ENCODE measurements at regions not wholly inside any gene's neighbourhood (a gene's known extent, or its start where the extent isn't known, plus 50 kb on each side); places are given as distances from the start of the nearest gene placed in this dataset.

DNA sequence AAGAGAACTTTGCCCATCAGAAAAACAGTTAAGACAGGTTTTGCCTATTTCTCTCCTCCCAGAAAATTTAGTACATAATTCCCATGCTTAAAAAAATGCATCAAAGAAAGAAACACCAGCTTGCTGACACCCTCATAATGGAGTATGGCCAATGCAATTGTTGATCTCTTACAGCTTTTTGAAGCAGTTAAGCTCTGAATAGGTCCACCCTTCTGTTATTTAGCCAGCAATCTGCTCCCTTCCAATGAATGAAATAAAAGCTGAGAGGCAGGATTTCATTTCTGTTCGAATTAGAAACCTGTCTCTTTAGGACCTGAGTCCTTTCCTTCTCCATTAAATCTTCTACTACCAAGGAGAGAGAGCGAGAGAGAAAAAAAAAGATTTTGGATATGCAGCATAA is 288.7 kb downstream of the RNF144B start:
- H2BK20ac ChIP-seq (ENCODE audit: low read length): no peak overlapping the region
- FAIRE-seq (no peak), DNase-seq (ENCODE audit: low read depth in 1 of 2, low spot score in 2 of 2) (no peak)
- H4K8ac ChIP-seq (ENCODE audit: extremely low read depth, insufficient read depth, low read length): no peak overlapping the region
- no peak overlapping the region for H3K27ac ChIP-seq (ENCODE audit: low read depth, low read length)
- no peaks in the 10 kb centered on the region for H3K36me3 ChIP-seq (ENCODE audit: control insufficient read depth in 2 of 4, insufficient read depth in 4 of 4, low read length in 3 of 4)
- no peaks in the 10 kb centered on the region for H4K20me1 ChIP-seq (replicated peaks in 1 of 2; ENCODE audit: control insufficient read depth in 1 of 2, insufficient read depth in 2 of 2, low read length in 2 of 2)
- H2BK120ac ChIP-seq (replicated peaks; ENCODE audit: low read depth, low read length): no peak overlapping the region
- H3K23me2 ChIP-seq (ENCODE audit: low read depth, low read length): no peaks in the 10 kb centered on the region
- no peak overlapping the region for H4K5ac ChIP-seq (ENCODE audit: insufficient read length, low read depth, low read length)
- no peaks in the 10 kb centered on the region for H3K4me1 ChIP-seq (replicated peaks in 1 of 4; ENCODE audit: control insufficient read depth in 3 of 4, insufficient read depth in 4 of 4, low read length in 3 of 4)
- no peak overlapping the region for H3K14ac ChIP-seq (ENCODE audit: insufficient read length)
- no peak overlapping the region for H3K4me3 ChIP-seq (ENCODE audit: extremely low read depth in 1 of 4, insufficient read depth in 2 of 4, low read depth in 3 of 4, low read length in 4 of 4)
- H2BK12ac ChIP-seq (ENCODE audit: low read depth, low read length): no peak overlapping the region
- no peak overlapping the region for H3K56ac ChIP-seq (replicated peaks; ENCODE audit: insufficient read length, low read depth, low read length)
- no peak overlapping the region for H3K18ac ChIP-seq (ENCODE audit: extremely low read depth, low read length)
- no peak overlapping the region for H2BK5ac ChIP-seq (ENCODE audit: low read depth, low read length)
- H3K9ac ChIP-seq (replicated peaks in 1 of 4; ENCODE audit: extremely low read depth in 1 of 4, low read depth in 3 of 4, low read length in 3 of 4): no peak overlapping the region
- no peak overlapping the region for H2BK15ac ChIP-seq (ENCODE audit: low read length)
- H3K9me3 ChIP-seq (ENCODE audit: insufficient read depth in 2 of 2, low read depth in 1 of 2, low read length in 1 of 2): no peaks in the 10 kb centered on the region
- no peak overlapping the region for H3K23ac ChIP-seq (ENCODE audit: insufficient read length)
- CTCF ChIA-PET (ENCODE audit: partially characterized antibody): interaction anchor here (1.1 kb wide), 1 partner anchor 1837 kb away, joined by 3 read pairs; no protein-coding TSS in a partner anchor
- no peak overlapping the region for H2AK5ac ChIP-seq (ENCODE audit: low read depth, low read length)
- 46% methylated on average over 2 of the region's 2 CpGs; no CpG with 5 or more reads in 1 of the 2 experiments for WGBS, 2 experiments (ENCODE audit: extremely low coverage in 1 of 2, insufficient coverage in 1 of 2, insufficient read length in 1 of 2, insufficient replicate concordance in 2 of 2, low coverage in 1 of 2, low lambda C conversion rate in 2 of 2, missing lambda C conversion rate in 1 of 2)
- H3K4me2 ChIP-seq (ENCODE audit: insufficient read depth in 1 of 2, low read depth in 2 of 2, low read length in 2 of 2): no peak overlapping the region
- H3K4ac ChIP-seq (replicated peaks; ENCODE audit: insufficient read length, low read depth, low read length): no peak overlapping the region
- no peaks in the 10 kb centered on the region; a peak in 1 of 7 replicates for H3K27me3 ChIP-seq (replicated peaks in 1 of 4; ENCODE audit: control insufficient read depth in 3 of 4, extremely low read depth in 1 of 4, insufficient read depth in 3 of 4, low read length in 3 of 4)
- H2AFZ ChIP-seq (ENCODE audit: low read length): no peak overlapping the region
- H4K91ac ChIP-seq (replicated peaks; ENCODE audit: insufficient read length, low read length): no peak overlapping the region
- H3K79me2 ChIP-seq (ENCODE audit: control insufficient read depth in 1 of 2, insufficient read depth in 2 of 2, low read length in 2 of 2): no peaks in the 10 kb centered on the region
- no peaks in the 10 kb centered on the region for H3K79me1 ChIP-seq (ENCODE audit: low read depth, low read length)
- POLR2A ChIA-PET (ENCODE audit: partially characterized antibody): no interaction called here
- TF ChIP-seq SRF (IDR thresholded peaks at IDR 0.05; ENCODE audit: low read depth, low read length) (no peak), TBP (IDR thresholded peaks at IDR 0.05; ENCODE audit: low read depth, low read length) (no peak), YY1 (IDR thresholded peaks at IDR 0.05; ENCODE audit: low read depth, low read length) (no peak), BRCA1 (IDR thresholded peaks at IDR 0.05; ENCODE audit: low read depth, low read length) (no peak), POU5F1 (IDR thresholded peaks at IDR 0.05; ENCODE audit: low read depth, low read length) (no peak), POLR2AphosphoS5 (IDR thresholded peaks at IDR 0.05; ENCODE audit: low read depth, low read length) (no peak), ZNF274 (IDR thresholded peaks at IDR 0.05; ENCODE audit: borderline replicate concordance, extremely low read depth, low read length) (no peak), BCL11A (IDR thresholded peaks at IDR 0.05; ENCODE audit: low read depth in 2 of 2, low read length in 2 of 2) (no peak), RBBP5 (IDR thresholded peaks at IDR 0.05; ENCODE audit: borderline replicate concordance, low read depth, low read length) (no peak), TEAD4 (IDR thresholded peaks at IDR 0.05; ENCODE audit: low read depth, low read length) (no peak), NRF1 (IDR thresholded peaks at IDR 0.05; ENCODE audit: low read depth, low read length) (no peak), SUZ12 (IDR thresholded peaks at IDR 0.05; ENCODE audit: low read length) (no peak)
- TF ChIP-seq, protein P1, sequence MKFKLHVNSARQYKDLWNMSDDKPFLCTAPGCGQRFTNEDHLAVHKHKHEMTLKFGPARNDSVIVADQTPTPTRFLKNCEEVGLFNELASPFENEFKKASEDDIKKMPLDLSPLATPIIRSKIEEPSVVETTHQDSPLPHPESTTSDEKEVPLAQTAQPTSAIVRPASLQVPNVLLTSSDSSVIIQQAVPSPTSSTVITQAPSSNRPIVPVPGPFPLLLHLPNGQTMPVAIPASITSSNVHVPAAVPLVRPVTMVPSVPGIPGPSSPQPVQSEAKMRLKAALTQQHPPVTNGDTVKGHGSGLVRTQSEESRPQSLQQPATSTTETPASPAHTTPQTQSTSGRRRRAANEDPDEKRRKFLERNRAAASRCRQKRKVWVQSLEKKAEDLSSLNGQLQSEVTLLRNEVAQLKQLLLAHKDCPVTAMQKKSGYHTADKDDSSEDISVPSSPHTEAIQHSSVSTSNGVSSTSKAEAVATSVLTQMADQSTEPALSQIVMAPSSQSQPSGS (IDR thresholded peaks at IDR 0.05; ENCODE audit: low read length): no peak

All from H1 (cell line).